HG03442 (cell line): ENCODE measurements at regions not wholly inside any gene's neighbourhood (a gene's known extent, or its start where the extent isn't known, plus 50 kb on each side); places are given as distances from the start of the nearest gene placed in this dataset.

Experiments used
- ATAC-seq: cut with Tn5 transposase; IDR thresholded peaks from one replicate; pipeline ENCODE4 v1.9.1; 2021; ENCODE audit warnings: mild to moderate bottlenecking, moderate library complexity; ENCODE audit not compliant: unreplicated experiment

DNA sequence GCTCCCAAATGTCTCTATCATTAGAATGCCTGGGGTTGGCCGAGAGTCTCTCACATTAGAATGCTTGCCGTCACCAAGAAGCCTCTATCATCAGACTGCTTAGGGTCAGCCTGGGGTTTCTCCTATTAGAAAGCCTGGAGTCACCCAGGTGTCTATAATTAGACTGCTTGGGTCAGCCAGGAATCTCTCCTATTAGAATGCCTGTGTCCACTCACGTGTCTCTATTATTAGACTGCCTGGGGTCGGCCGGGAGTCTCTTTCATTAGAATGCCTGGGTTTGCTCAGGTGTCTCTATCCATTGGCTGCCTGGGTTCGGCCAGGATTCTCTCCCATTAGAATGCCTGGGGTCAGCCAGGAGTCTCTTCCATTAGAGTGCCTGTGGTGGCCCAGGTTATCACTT is 1453.1 kb downstream of the UQCRFS1 start:
- ATAC-seq: no peak

- no peak for ATAC-seq
Observed at GRCh38 chr19:27758626-27759505, 1454.1 kb downstream of the UQCRFS1 start.

DNA sequence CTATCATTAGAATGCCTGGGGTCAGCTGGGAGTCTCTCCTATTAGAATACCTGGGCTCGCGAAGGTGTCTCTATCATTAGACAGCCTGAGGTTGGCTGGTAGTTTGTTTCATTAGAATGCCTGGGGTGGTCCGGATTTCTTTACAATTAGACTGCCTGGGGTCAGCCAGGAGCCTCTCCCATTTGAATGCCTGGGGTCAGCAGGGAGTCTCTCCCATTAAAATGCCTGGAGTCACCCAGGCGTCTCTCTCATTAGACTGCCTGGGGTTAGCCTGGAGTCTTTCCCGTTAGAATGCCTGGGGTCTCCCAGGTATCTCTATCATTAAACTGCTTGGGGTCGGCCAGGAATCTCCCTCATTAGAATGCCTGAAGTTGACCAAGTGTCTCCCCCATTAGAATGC is 1458.3 kb downstream of the UQCRFS1 start:
- ATAC-seq: no peak

DNA sequence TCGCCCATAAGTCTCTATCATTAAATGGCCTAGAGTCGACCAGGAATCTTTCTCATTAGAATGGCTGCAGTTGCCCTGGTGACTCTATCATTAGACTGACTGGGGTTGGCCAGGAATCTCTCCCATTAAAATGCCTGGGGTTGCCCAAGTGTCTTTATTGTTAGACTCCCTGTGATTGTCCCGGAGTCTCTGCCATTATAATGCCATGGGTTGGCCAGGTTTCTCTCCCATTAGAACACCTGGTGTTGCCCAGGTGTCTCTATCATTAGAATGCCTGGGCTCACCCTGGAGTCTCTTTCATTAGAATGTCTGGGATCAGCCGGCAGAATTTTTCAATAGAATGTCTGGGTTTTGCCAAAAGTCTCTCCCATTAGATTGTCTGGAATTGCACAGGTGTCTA is 1459.3 kb downstream of the UQCRFS1 start:
- no peak for ATAC-seq

DNA sequence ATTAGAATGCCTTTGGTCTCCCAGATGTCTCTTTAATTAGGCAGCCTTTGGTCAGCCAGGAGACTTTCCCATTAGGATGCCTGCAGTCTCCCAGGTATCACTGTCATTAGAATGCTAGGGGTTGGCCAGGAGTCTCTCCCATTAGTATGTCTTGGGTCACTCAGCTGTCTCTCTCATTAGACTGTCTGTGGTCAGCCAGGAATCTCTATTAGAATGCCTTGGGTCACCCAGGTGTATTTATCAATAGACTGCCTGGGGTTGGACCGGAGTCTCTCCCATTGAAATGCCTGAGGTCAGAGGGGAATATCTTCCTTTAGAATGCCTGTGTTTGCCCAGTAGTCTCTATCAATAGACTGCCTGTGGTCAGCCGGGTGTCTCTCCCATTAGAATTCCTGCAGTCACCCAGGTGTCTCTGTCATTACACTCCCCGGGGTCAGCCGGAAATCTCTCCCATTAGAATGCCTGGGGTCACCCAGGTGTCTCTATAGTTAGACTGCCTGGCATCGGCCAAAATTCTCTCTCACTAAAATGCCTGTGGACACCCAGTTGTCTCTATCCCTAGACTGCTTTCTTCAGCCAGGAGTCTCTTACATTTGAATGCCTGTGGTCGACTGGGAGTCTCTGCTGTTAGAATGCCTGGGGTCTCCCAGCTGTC is 1460.3 kb downstream of the UQCRFS1 start:
- no peak for ATAC-seq

DNA sequence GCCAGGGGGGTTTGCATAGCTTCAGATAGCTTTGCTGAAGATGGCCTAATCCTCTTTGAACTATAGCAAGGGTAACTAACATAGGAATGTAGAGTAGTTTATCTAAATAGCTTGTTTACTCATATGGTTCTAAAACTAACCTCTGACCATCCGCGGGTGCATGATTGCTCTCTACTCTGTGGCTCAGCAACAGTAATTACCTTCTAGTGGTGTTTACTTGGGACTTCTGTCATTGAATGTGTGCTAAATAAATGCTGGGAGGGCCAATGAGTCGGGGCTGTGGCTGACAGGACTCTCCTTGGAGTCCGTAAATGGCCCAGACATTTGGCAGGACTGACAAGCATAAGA is 1461.9 kb downstream of the UQCRFS1 start:
- ATAC-seq: no peak

- no peak for ATAC-seq
Observed at GRCh38 chr19:27750391-27751043, 1462.4 kb downstream of the UQCRFS1 start.

DNA sequence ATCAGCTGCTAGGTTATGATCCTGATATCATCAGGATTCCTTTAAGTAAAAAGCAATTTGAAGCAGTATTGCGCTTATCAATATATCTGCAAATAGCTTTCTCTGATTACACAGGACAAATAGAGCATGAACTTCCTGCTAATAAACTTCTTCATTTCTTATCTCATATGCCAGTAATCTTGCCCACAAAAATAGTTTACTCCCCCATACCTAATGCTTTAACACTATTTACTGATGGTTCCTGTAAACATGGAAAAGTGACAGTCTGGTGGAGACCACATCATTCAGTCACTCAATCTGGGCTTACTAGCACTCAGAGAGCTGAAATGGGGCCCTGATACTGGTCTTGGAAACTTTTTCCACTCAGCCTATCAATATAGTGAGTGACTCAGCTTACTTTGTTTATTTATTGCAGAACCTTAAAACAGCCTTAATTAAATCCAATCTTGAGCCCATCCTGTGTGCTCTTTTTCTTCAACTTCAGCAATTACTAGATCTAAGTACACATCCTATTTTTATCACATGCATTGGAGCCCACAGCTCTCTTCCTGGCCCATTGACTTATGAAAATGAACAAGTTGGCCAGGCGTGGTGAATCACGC is 1464.3 kb downstream of the UQCRFS1 start:
- no peak for ATAC-seq

DNA sequence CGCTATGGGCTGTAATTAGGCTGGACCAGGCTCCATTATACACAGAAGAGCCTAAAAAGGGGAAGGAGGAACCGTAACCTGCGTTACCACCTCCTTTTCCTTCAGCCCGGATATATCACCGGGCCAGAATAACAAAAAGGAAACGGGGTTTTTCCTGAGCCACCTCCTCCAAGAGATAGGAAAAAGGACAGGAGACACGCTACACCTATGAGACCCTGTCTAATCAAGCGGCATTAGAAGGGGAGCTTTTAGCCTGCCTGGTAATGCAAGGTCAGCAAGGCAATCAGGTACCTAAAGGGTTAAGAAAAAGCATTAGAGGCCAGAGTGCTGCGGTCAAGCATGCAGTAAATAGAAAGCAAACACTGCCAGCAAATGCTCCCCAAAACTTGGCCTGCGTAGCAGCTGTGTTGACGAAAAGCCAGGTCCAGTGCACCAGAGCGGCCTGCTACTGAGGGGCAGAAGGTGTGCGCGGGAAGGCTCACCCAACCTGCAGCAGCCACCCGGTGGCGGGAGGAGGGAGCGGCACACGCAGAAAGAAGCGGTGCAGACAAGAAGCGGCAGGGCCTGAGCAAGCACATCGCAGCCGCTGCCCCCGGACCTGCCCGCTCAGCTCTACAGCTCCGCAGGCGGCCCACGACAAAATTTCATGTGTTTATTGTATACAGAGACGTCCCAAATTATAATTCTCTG is 1466.1 kb downstream of the UQCRFS1 start:
- no peak for ATAC-seq

DNA sequence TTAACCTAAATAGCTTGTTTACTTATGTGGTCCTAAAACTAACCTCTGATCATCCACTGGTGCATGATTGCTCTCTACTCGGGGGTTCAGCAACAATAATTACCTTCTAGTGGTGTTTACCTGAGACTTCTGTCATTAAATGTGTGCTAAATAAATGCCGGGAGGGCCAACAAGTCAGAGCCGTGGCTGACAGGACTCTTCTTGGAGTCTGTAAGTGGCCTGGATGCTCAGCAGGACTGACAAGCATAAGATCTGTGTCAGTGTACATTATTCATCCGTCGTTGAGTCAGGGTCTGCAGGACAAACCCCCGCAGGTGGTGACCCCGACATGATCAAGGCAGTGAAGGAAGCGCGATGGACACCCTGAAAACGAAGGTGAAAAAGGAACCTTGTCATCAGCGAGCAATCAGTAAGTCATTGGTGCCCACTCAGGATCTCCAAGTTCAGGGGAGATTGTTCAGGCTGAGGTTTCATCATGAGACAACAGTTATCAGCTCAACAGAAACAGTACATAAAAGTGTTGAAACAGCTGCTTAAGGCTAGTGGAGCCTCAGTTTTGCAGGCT is 1466.9 kb downstream of the UQCRFS1 start:
- no peak for ATAC-seq

- no peak for ATAC-seq
Observed at GRCh38 chr19:27744926-27745768, 1467.8 kb downstream of the UQCRFS1 start.

DNA sequence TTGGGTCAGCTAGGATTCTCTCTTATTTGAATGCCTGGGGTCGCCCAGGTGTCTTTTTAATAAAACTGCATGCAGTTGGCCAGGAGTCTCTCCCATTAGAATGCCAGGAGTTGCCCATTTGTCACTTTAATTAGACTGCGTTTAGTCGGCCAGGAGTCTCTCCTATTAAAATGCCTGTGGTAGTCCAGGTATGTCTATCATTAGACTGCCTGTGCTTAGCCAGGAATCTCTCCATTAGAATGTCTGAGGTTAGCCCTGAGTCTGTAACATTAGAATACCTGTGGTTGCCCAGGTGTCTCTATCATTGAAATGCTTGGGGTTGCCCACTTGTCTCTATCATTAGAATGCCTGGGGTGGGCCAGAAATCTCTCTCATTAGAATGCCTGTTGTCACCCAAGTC is 1470.9 kb downstream of the UQCRFS1 start:
- no peak for ATAC-seq

DNA sequence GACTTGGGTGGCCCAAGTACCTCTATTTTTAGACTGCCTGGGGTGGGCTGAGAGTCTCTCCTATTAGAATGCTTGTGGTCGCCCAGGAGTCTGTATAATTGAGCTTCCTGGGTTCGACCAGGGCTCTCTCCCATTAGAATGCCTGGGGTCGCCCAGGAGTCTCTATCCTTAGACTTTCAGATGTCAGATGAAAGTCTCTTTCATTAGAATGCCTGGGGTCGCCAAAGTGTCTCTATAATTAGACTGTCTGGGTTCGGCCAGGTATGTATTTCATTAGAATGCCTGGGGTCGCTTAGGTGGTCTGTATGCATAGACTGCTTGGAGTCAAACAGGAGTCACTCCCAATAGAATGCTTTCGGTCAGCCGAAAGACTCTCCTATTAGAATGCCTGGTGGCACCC is 1471.7 kb downstream of the UQCRFS1 start:
- no peak for ATAC-seq

- ATAC-seq: no peak
Observed at GRCh38 chr19:27740396-27740795, 1472.6 kb downstream of the UQCRFS1 start.

DNA sequence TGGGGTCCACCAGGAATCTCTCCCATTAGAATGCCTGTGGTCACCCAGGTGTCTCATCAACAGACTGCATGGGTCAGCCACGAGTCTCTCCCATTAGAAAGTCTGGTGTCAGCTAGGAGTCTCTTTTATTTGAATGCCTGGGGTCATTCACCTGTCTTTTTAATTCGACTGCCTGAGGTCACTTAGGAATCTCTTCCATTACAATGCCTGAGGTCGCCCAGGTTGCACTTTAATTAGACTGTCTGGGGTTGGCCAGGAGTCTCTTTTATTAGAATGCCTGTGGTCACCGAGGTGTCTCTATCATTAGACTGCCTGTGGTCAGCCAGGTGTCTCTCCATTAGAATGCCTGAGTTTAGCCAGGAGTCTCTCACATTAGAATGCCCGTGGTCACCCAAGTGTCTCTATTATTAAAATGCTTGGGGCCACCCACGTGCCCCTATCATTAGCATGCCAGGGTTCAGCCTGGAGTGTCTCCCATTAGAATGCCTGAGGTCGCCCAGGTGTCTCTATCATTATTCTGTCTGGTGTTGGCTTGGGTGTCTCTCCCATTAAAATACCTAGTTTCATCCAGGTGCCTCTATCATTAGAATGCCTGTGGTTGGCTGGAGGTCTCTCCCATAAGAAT is 1474.3 kb downstream of the UQCRFS1 start:
- ATAC-seq: no peak

DNA sequence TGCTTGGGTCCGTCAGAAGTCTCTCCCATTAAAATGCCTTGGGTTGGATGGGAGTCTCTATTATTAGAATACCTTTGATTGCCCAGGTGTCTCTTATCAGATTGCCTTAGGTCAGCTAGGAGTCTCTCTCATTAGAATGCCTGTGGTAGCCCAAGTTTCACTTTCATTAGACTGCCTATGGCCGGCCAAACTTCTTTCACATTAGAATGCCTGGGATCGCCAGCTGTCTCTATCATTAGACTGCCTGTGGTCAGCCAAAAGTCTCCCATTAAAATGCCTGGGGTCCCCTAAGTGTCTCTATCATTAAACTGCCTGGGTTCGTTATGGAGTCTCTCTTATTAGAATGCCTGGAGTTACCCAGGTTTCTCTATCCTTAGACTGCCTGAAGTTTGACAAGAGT is 1476.7 kb downstream of the UQCRFS1 start:
- ATAC-seq: no peak

DNA sequence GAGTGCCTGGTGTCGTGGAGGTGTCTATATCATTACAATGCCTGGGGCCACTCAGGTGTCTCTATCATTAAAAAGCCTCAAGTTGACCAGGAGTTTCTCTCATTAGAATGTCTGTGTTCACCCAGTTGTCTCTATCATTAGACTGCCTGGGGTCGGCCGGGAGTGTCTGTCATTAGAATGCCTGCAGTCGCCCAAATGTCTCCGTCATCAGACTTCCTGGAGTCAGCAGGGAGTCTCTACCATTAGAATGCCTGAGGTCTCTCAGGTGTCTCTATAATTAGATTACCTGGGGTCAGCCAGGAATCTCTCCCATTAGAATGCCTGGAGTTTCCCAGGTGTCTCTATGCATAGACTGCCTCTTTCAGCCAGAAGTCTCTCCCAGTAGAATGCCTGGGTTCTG is 1477.6 kb downstream of the UQCRFS1 start:
- no peak for ATAC-seq

DNA sequence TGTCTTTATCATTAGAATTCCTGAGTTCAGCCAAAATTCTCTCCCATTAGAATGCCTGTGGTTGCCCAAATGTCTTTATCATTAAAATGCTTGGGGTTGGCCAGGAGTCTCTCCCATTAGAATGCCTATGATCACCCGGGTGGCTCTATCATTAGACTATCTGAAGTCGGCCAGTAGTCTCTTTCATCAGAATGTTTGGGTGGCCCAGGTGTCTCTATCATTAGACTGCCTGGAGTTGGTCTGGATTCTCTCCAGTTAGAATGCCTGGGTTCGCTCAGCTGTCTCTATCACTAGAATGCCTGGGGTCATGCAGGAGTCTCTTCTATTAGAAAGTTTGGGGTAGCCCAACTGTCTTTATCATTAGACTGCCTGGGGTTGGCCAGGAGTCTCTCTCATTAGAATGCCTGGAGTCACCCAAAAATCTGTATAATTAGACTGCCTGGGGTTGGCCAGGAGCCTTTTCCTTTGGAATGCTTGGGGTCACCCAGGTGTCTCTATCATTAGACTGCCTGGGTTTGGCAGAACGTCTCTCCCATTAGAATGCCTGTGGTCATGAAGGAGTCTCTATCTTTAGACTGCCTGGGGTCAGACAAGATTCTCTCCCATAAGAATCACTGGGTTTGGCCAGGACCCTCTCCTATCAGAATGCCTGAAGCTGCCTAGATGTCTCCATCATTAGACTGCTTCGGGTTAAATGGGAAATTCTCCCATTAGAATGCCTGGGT is 1478.3 kb downstream of the UQCRFS1 start:
- ATAC-seq: no peak
